CD8-positive, alpha-beta memory T cell (primary cell): ENCODE measurements at regions not wholly inside any gene's neighbourhood (a gene's known extent, or its start where the extent isn't known, plus 50 kb on each side); places are given as distances from the start of the nearest gene placed in this dataset.

Source experiments
- CTCF ChIA-PET: fragments of 350-600 bp; sonication (Branson Sonifier 250); formaldehyde crosslinking; loops from one replicate; lab custom pipeline; 2021; ENCODE audit warnings: antibody characterized with exemption; lab: Charles Lee
- POLR2A ChIA-PET: fragments of 350-600 bp; sonication (Branson Sonifier 250); formaldehyde crosslinking; loops from one replicate; lab custom pipeline; 2021; ENCODE audit warnings: antibody characterized with exemption; lab: Charles Lee
- DNase-seq, 5 donors: peaks; one replicate each; pipeline versions ENCODE4 v3.0.0 to v3.0.0-alpha.2; 2020 to 2022; ENCODE audit warnings: mixed read lengths in 1 of 5
- H3K27ac ChIP-seq: one replicate; pipeline ENCODE4 v1.7.0; 2013; ENCODE audit warnings: low read depth, mild to moderate bottlenecking, low read length, moderate library complexity
- H3K27me3 ChIP-seq: 2 replicates; pipeline ENCODE4 v1.7.0; 2013; ENCODE audit warnings: low read length, mild to moderate bottlenecking; ENCODE audit not compliant: insufficient read depth, poor library complexity, severe bottlenecking
- H3K36me3 ChIP-seq: 2 replicates; pipeline ENCODE4 v1.7.0; 2013; ENCODE audit warnings: mild to moderate bottlenecking, low read length, moderate library complexity; ENCODE audit not compliant: insufficient read depth
- H3K4me1 ChIP-seq: 2 replicates; pipeline ENCODE4 v1.7.0; 2013; ENCODE audit warnings: mild to moderate bottlenecking, low read length, moderate library complexity; ENCODE audit not compliant: insufficient read depth
- H3K4me3 ChIP-seq: 2 replicates; pipeline ENCODE4 v1.7.0; 2013; ENCODE audit warnings: mild to moderate bottlenecking, low read length
- H3K9me3 ChIP-seq: 2 replicates; pipeline ENCODE4 v1.7.0; 2013; ENCODE audit warnings: mild to moderate bottlenecking, low read length
- H3K27ac Mint-ChIP-seq, 8 donors: one replicate each; pipeline ENCODE4 v1.8.0; 2020 to 2021; ENCODE audit warnings: mixed read lengths in 8 of 8, mild to moderate bottlenecking in 6 of 8, inconsistent platforms in 3 of 8, moderate library complexity in 3 of 8
- H3K27me3 Mint-ChIP-seq, 2 donors: one replicate each; pipeline ENCODE4 v1.8.0; 2020 to 2021; ENCODE audit warnings: mixed read lengths in 2 of 2, mild to moderate bottlenecking in 1 of 2, moderate library complexity in 1 of 2
- H3K36me3 Mint-ChIP-seq, 3 donors: one replicate each; pipeline ENCODE4 v1.8.0; 2020 to 2021; ENCODE audit warnings: mixed read lengths in 3 of 3, inconsistent platforms in 1 of 3, mild to moderate bottlenecking in 1 of 3
- H3K4me1 Mint-ChIP-seq, 3 donors: one replicate each; pipeline ENCODE4 v1.8.0; 2020 to 2021; ENCODE audit warnings: mixed read lengths in 3 of 3, inconsistent platforms in 1 of 3, mild to moderate bottlenecking in 1 of 3
- H3K4me3 Mint-ChIP-seq, 7 donors: one replicate each; pipeline ENCODE4 v1.8.0; 2020 to 2021; ENCODE audit warnings: mixed read lengths in 7 of 7, mild to moderate bottlenecking in 6 of 7, moderate library complexity in 4 of 7, inconsistent platforms in 2 of 7
- H3K9me3 Mint-ChIP-seq, 5 donors: one replicate each; pipeline ENCODE4 v1.8.0; 2020 to 2022; ENCODE audit warnings: mixed read lengths in 5 of 5, mild to moderate bottlenecking in 3 of 5, moderate library complexity in 2 of 5, inconsistent platforms in 1 of 5

DNA sequence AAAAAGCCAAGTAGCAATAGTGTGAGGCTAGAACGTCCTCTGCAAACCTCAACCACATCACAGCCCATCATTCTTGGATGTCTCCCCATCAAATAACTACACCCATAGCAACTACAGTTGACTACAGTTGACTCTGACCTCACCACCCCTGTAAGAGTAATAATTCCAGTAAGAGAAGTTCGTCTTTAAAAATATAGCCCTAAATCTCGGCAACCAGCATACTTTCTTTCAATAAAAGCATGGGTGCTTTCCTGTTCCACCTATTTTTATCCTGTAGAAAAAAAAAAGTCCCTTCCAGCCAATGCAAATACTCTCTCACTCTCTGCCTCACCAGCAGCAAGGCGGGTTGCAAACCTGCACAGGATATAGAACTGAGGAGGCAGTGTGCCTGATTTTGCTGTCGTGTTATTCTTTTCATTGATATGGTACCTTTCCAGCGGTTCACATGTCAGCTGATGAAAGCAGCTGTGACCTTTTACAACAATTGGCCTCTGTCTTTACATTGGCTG, 187.5 kb upstream of the NFE2L3 start:
- Mint-ChIP-seq H3K36me3 (no peaks in the 10 kb centered on the region), H3K4me1 (peaks cover 18 to 21% (median 20%) of the 10 kb centered on the region in 3 donors), H3K27me3 (peaks cover 17 to 60% of the 10 kb centered on the region in 2 donors), H3K4me3 (no peak overlapping the region), H3K27ac (no peak overlapping the region), H3K9me3 (peaks cover 0 to 2% (median 0%) of the 10 kb centered on the region in 5 donors)
- H3K9me3 ChIP-seq = no peaks in the 10 kb centered on the region
- no peaks in the 10 kb centered on the region for H3K36me3 ChIP-seq
- ChIA-PET CTCF (no interaction called here), POLR2A (no interaction called here)
- DNase-seq = no peak
- no peaks in the 10 kb centered on the region for H3K4me1 ChIP-seq
- H3K27ac ChIP-seq = no peak overlapping the region
- peaks cover 11% of the 10 kb centered on the region for H3K27me3 ChIP-seq
- H3K4me3 ChIP-seq = no peak overlapping the region

DNA sequence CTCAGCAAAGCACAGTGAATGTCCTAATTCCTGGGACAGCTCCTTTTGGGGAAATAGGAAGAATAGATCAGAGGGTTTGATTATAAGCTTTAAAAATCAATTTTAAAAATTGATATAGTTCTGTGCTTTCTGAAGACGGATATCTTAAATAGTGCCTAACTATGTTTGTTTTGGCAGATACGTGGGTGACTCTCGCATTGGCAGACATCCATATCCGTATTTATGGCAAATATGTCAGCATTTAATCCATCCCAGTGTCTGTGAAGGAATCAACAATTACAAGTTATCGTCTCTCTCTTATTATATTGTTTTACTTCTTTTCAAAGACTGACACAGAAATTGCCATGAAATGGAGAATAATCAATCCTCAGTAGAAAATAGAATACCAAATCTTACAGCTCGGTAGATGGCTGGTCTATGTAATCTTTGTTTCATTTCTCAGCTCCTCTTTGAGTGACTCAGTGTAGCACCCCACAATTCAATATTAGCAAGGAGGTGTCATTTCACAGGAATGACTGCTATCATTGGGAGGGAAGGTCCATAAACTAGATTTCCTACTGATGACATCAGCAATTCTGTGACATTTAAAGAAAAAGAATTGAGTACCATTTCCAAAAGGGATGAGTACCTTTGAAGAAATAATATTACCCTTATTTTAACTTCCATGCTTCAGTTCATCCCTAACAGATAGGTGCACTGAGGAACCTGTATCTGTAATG, 186.4 kb upstream of the NFE2L3 start:
- Mint-ChIP-seq H3K27me3 (peaks cover 18 to 56% of the 10 kb centered on the region in 2 donors), H3K36me3 (no peaks in the 10 kb centered on the region), H3K4me3 (no peak overlapping the region), H3K9me3 (peaks cover 0 to 2% (median 0%) of the 10 kb centered on the region in 5 donors), H3K4me1 (peaks cover 18 to 21% (median 20%) of the 10 kb centered on the region in 3 donors), H3K27ac (no peak overlapping the region)
- Histone ChIP-seq H3K27ac (no peak overlapping the region), H3K4me1 (no peaks in the 10 kb centered on the region), H3K4me3 (no peak overlapping the region), H3K27me3 (peaks cover 11% of the 10 kb centered on the region), H3K9me3 (no peaks in the 10 kb centered on the region), H3K36me3 (no peaks in the 10 kb centered on the region)
- POLR2A ChIA-PET = no interaction called here
- no peak for DNase-seq
- CTCF ChIA-PET = no interaction called here

DNA sequence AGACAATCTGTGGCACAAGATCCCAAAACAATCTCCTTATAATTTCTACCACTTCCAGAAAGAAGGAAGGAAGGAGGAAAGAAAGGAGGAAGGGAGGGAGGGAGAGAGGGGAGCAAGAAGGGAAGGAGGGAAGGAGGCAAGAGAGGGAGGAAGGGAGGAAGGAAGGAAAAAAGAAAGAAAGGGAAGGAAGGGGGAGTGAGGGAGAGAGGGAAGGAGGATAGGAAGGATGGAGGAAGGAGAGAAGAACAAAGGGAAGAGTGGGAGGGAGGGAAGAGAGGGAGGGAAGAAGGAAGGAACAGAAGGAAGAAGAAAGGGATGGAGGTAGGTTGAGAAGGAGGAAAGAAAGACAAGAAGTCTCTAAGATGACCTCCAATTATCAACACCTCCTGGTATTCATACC, 185.5 kb upstream of the NFE2L3 start:
- Mint-ChIP-seq H3K9me3 (peaks cover 0 to 2% (median 0%) of the 10 kb centered on the region in 5 donors), H3K4me3 (no peak overlapping the region), H3K4me1 (peaks cover 18 to 21% (median 20%) of the 10 kb centered on the region in 3 donors), H3K27me3 (peaks cover 20 to 61% of the 10 kb centered on the region in 2 donors), H3K36me3 (no peaks in the 10 kb centered on the region), H3K27ac (no peak overlapping the region)
- no peaks in the 10 kb centered on the region for H3K9me3 ChIP-seq
- no peak for DNase-seq
- no peak overlapping the region for H3K27ac ChIP-seq
- H3K36me3 ChIP-seq = no peaks in the 10 kb centered on the region
- H3K27me3 ChIP-seq = peaks cover 11% of the 10 kb centered on the region
- CTCF ChIA-PET = no interaction called here
- POLR2A ChIA-PET = no interaction called here
- no peak overlapping the region for H3K4me3 ChIP-seq
- H3K4me1 ChIP-seq = no peaks in the 10 kb centered on the region

DNA sequence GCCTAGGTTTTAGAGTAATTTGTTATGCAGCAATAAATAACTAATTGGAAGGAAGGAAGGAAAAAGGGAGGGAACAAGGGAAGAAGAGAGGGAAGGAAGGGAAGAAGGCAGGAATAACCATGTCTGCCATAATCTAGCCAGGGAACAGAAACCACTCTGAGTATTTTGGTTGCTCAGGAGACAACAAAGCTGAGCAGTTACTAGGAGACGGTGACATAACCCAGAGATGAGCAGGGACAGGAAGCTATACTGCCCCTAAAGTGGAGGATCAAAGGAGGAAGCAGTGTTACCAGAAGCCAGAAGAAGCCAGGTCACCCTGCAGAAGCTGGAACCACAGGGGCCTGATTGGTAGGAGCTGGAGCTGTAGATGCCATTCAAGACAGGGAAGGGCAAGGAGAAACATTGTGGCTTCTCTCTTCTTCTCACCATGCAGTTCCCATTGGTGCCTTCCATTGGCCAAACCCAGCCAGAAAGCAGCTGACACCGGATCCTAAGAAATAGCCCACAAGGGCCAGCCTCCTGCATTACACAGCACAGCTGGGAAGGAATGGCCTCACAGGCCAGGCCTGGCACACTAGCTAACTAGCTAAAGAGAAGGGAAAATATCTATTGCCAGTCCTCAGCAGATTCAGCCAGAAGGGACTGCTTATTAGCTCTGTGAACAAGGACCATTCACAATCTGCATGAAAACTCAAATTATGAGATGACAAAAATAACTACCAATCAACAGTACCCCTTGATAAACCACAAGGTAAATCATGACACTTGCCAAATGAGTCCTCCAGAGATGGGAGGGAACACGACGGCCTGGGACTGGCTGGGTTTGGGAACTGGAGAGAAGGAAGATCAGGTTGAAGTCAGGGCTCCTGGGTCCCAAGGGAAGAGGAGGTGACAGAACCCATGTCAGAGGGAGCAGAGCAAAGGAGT, 184.5 kb upstream of the NFE2L3 start:
- H3K4me3 ChIP-seq = no peak overlapping the region
- ChIA-PET CTCF (interaction anchor here (1.1 to 1.3 kb wide), 2 partner anchors 8 to 18 kb away, joined by 3 read pairs; no protein-coding TSS in a partner anchor), POLR2A (no interaction called here)
- no peaks in the 10 kb centered on the region for H3K36me3 Mint-ChIP-seq
- H3K27ac ChIP-seq = no peak overlapping the region
- DNase-seq = no peak
- peak overlapping the region in 2 of 8 donors; percentile 20 to 65 for H3K27ac Mint-ChIP-seq
- H3K27me3 ChIP-seq = peaks cover 11% of the 10 kb centered on the region
- H3K27me3 Mint-ChIP-seq = peaks cover 16 to 64% of the 10 kb centered on the region in 2 donors
- peak overlapping the region; percentile 16 to 88 (median 79) for H3K4me3 Mint-ChIP-seq
- no peaks in the 10 kb centered on the region for H3K4me1 ChIP-seq
- H3K4me1 Mint-ChIP-seq = peaks cover 18 to 21% (median 20%) of the 10 kb centered on the region in 3 donors
- H3K9me3 ChIP-seq = no peaks in the 10 kb centered on the region
- H3K36me3 ChIP-seq = no peaks in the 10 kb centered on the region
- H3K9me3 Mint-ChIP-seq = peaks cover 0 to 2% (median 0%) of the 10 kb centered on the region in 5 donors

GRCh38 chr7:25968205-25968993, 183.6 kb upstream of the NFE2L3 start:
- H3K36me3 ChIP-seq = no peaks in the 10 kb centered on the region
- Mint-ChIP-seq H3K9me3 (peaks cover 0 to 4% (median 0%) of the 10 kb centered on the region in 5 donors), H3K27ac (peak overlapping the region in 3 of 8 donors; percentile 20 to 65 (median 35)), H3K4me1 (peaks cover 18 to 21% (median 20%) of the 10 kb centered on the region in 3 donors), H3K27me3 (peaks cover 13 to 60% of the 10 kb centered on the region in 2 donors), H3K4me3 (peak overlapping the region; percentile 5 to 88 (median 79)), H3K36me3 (no peaks in the 10 kb centered on the region)
- H3K27ac ChIP-seq = no peak overlapping the region
- ChIA-PET POLR2A (interaction anchor here (0.6 kb wide), 1 partner anchor 227 kb away, joined by 4 read pairs; no protein-coding TSS in a partner anchor), CTCF (interaction anchor here (1.3 kb wide), 1 partner anchor 9 kb away, joined by 3 read pairs; no protein-coding TSS in a partner anchor)
- H3K4me3 ChIP-seq = no peak overlapping the region
- H3K27me3 ChIP-seq = peaks cover 11% of the 10 kb centered on the region
- no peaks in the 10 kb centered on the region for H3K4me1 ChIP-seq
- H3K9me3 ChIP-seq = no peaks in the 10 kb centered on the region
- peak in 2 of 5 donors; percentile 24 to 54 for DNase-seq

DNA sequence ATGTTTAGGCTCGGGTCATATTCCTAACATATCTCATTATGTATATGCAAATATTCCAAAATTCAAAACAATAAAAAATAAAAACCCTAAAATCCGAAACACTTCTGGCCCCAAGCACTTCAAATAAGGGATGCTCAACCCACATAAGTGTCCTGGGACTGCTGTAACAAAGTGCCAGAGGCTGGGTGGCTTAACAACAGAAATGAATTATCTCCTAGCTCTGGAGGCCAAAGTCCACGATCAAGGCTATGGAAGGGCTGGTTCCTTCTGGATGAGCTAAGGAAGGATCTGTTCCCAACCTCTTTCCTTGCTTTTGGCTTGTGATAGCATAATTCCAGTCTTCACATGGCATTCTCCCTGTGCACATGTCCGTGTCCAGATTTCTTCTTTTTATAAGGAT, 181.6 kb upstream of the NFE2L3 start:
- H3K4me1 ChIP-seq = no peaks in the 10 kb centered on the region
- no peak for DNase-seq
- H3K4me3 ChIP-seq = no peak overlapping the region
- H3K36me3 Mint-ChIP-seq = no peaks in the 10 kb centered on the region
- peaks cover 3% of the 10 kb centered on the region for H3K27me3 ChIP-seq
- H3K27ac Mint-ChIP-seq = no peak overlapping the region
- H3K27ac ChIP-seq = no peak overlapping the region
- H3K9me3 Mint-ChIP-seq = peaks cover 0 to 2% (median 0%) of the 10 kb centered on the region in 5 donors
- H3K4me1 Mint-ChIP-seq = peaks cover 18 to 21% (median 20%) of the 10 kb centered on the region in 3 donors
- H3K9me3 ChIP-seq = no peaks in the 10 kb centered on the region
- H3K27me3 Mint-ChIP-seq = peaks cover 7 to 44% of the 10 kb centered on the region in 2 donors
- H3K36me3 ChIP-seq = no peaks in the 10 kb centered on the region
- H3K4me3 Mint-ChIP-seq = no peak overlapping the region
- POLR2A ChIA-PET = no interaction called here
- CTCF ChIA-PET = no interaction called here

DNA sequence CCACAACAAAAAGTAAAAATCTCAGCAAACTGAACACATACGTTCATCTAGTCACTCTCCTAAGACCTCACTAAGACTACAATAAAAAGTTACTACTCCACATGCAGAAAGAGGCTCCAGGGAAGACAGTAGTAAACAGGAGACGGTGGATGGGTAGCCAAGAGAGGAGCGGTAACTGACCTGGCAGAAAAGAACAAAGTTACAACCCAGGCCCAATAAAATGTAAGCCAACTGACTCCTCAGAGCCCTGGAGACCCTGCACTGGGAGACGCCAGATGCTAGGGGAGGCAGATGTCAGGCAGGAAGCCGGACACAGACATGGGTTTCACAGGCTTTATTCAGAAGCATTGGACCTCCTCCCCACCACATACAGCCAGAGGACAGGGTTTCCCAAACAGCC, 181.1 kb upstream of the NFE2L3 start:
- no peak overlapping the region for H3K27ac ChIP-seq
- no peak overlapping the region for H3K4me3 ChIP-seq
- Mint-ChIP-seq H3K4me3 (no peak overlapping the region), H3K4me1 (peaks cover 18 to 21% (median 20%) of the 10 kb centered on the region in 3 donors), H3K27me3 (peaks cover 7 to 38% of the 10 kb centered on the region in 2 donors), H3K9me3 (peaks cover 0 to 2% (median under 1%) of the 10 kb centered on the region in 5 donors), H3K27ac (no peak overlapping the region), H3K36me3 (peaks cover 0 to under 1% (median 0%) of the 10 kb centered on the region in 3 donors)
- ChIA-PET POLR2A (no interaction called here), CTCF (no interaction called here)
- H3K27me3 ChIP-seq = no peaks in the 10 kb centered on the region
- no peak for DNase-seq
- H3K36me3 ChIP-seq = no peaks in the 10 kb centered on the region
- H3K9me3 ChIP-seq = no peaks in the 10 kb centered on the region
- H3K4me1 ChIP-seq = no peaks in the 10 kb centered on the region
